Activated effector memory CD4-positive, alpha-beta T cell treated with Interleukin-2 at 50 U/mL for 16 hours (primary cell): ENCODE measurements at regions not wholly inside any gene's neighbourhood (a gene's known extent, or its start where the extent isn't known, plus 50 kb on each side); places are given as distances from the start of the nearest gene placed in this dataset.

ENCODE experiments used
- DNase-seq: peaks from one replicate; pipeline ENCODE4 v3.0.0-alpha.2; 2020

DNA sequence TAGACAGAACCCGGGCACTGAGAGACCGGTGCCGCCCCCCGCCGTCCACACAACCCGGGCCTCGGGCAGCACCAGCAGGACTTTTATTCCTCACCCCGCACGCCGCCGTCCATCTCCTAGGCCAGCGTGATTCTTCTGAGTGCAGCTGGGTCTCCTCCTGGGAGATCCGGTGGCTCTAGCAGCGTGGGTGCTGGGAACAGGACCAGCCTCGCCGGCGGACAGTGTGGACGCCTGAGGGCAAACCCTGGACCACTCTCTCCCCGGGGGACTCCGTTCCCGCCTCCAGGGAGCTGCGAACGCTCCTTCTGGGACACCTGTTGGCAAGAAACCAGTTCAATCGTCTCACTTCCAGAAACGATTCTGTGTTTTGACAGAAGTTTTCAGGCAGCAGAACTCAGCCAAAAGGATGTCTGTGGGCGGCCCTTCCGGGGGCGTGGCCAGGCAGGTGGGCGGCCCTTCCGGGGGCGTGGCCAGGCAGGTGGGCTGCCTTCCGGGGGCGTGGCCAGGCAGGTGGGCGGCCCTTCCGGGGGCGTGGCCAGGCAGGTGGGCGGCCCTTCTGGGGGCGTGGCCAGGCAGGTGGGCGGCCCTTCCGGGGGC is 130.7 kb downstream of the DLL1 start:
- DNase-seq = no peak

DNA sequence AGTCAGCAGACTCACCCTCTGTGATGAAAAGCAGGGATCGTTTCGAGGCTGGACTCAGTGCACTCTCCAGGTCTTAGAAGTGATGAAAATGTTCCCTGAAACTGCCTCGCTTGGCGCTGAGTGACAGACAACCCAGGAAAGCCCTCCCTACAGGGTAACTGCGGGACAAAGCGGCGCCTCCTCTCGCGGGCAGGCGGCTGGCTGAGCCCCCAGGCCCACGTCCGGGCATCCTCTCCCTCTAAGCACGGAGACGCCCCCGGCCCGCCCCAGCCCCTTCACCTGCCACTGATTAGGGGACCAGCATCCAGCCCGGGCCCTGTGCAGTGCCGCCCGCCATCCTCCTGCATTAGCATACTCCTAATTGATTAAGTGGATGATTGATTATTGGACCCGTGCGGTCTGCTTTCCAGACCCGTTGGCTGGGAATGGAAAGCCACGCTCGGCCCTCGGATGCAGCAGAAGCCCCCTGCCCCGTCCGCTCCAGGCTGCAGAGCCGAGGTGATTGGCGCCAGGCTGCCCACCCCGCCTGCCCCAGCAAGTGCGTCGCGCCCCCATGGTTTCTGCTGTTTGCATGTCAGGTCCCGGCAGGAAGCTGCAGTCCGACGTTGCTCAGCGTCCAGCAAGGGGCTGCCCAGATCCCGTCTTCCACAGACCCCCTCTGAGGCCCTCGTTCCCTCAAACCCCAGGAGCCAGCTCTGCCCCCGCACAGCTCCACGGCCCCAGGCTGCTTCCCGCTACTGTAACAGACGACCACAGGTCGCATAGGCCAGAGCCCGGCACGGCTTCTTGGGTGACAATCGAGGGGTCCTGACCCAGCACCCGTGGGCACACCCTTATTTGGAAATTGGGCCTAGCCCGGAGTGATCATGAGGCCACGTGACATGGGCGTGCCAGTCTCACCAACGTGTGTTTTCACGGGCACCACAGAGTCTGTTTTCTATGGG is 131.6 kb downstream of the DLL1 start:
- no peak for DNase-seq

DNA sequence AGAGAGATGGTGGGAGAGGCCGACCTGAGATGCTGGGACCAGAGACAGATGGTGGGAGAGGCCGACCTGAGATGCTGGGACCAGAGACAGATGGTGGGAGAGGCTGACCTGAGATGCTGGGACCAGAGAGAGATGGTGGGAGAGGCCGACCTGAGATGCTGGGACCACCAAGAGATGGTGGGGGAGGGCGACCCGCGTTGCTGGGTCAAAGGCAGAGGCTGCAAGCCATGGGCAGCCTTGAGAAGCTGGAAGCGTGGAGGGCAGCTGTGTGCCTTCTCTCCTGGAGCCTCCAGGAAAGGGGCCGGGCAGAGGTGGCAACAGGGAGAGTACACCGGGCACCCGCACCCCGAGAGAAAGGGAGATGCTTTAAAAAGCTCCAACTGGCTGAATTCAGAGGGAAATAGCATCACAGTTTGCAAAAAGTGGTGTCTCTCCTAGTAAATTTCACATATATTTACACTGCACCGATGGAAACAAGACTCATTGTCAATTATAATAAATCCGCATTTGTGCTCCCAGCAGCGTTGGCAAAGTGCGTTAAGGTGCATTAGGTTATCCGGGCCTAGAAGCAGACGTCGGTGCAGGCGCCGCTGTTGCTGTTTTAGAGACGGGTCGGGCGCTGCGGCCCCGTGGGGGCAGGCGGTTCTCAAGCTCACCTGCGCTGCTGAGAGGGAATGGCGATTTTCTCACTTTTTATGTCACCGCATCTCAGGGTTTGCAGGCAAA is 132.4 kb downstream of the DLL1 start:
- DNase-seq = no peak

DNA sequence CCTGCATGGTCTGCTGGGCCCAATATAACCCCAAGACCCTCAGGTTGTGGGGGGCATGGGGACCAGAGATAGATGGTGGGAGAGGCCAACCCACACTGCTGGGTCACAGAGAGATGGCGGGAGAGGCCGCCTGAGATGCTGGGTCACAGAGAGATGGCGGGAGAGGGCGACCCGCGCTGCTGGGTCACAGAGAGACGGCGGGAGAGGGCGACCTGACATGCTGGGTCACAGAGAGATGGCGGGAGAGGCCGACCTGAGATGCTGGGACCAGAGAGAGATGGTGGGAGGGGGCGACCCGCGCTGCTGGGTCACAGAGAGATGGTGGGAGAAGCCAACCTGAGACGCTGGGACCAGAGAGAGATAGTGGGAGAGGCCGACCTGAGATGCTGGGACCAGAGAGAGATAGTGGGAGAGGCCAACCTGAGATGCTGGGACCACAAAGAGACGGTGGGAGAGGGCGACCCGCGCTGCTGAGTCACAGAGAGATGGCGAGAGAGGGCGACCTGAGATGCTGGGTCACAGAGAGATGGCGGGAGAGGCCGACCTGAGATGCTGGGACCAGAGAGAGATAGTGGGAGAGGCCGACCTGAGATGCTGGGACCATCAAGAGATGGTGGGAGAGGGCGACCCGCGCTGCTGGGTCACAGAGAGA is 133.2 kb downstream of the DLL1 start:
- no peak for DNase-seq

DNA sequence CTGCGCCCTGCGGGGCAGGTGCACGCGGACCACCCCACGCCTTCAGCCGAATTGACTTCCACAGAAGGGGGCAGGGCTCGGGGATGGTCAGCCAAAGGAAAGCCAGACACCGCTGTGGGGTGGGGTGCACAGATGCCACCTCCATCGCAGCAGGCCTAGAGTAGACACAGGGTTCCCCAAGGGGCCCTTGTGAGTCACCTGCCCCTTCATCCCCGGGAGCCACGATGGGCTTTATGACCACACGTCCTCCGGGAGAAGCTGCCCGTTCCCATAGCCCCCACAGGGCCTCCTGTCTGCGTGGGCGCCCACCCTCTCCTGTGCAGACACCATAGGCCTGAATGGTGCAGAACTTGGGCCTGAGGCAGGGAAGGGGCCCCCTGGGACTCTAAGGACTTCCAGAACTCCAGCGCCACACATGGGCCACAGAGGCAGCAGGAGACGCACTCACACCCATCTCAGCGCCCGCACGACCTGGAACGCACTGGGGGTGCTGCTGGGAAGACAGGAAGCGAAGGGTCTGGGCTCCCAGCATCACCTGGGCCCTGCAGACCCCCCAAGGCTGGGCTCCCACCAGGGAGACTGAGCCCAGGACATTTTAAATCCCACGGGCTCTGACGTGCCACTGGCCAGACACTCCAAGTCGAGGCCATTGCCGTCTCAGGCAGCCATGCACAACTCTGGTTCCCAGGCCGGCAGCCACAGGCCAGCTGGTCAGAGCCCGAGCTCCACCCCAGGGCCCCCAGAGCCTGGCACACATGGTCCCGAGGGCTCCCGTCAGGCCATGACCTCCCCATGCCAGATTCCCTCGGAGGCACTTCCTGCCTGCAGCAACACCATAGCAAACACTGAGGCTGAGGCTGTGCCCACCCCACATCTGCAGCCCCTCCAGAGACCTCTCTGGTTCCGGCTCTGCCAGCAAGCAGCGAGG is 134.2 kb downstream of the DLL1 start:
- DNase-seq = no peak

DNA sequence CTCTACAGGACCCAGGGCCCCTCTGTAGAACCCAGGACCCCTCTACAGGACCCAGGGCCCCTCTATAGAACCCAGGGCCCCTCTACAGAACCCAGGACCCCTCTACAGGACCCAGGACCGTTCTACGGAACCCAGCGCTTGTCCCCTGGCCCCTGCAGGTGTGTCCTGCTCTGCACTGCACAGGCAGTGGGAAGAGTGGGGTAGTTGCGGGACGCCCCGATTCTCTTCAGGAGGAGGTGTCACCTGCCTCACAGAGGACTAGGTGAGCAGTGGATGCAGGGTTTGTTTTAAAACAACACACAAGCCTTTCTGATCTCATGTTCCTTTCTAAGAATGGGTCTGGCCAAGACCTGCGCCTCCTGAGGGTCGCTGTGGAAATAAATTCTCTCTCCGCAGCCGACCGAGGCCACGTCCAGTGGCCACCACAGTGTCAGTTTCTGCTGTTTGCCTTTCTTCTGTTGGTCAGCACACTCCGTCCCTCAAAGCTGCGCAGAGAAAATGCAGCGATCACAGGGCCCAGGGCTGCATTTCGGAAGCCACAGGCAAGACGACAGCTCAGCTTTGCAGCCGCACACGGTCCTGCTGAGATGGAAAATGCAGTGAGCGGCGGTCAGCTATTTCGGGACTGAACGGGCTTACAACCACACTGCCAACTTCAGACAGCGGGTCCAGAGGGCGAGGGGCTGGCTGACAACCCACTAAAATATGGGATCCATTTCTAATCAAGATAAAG is 135.2 kb downstream of the DLL1 start:
- DNase-seq = no peak

DNA sequence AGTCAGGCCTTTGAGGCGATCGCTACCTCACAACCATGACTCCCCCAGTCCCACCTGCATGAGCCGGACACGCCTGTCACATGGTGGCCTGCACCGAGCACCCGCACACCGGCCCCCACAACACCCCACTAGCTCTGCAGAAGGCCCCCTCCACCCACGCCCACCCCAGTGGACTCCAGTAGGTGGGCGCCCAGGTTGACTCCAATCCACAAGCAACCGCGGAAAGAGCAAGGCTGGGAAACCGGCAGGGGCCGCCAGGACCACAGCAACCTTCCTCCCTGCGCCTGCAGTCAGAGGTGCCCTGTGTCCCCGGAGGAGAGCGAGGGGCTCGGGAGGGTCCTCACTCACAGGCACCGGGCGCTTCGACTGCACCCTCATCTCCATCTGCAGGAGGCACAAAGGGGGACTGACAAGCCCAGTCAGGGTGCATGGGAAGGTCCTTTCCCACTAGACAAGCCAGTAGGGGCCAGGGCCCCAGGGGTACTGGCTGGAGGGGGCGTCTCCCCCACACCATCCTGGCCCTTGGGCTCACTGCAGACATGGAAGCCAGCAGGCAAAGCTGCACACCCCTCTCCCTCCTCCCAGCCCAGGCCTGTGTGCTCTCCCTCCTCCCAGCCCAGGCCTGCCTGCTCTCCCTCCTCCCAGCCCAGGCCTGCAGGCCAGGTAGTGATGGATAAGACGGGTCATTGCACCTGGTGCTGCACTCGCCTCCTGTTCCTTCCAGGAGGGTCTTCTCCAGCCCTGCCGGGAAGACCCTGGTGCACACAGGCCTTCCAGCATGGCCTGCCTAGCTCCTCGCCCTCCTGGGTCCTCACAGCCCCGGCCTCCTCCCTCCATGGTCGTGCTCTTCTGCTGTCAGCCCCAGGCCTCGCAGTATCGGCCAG is 137.2 kb downstream of the DLL1 start:
- DNase-seq = no peak

DNA sequence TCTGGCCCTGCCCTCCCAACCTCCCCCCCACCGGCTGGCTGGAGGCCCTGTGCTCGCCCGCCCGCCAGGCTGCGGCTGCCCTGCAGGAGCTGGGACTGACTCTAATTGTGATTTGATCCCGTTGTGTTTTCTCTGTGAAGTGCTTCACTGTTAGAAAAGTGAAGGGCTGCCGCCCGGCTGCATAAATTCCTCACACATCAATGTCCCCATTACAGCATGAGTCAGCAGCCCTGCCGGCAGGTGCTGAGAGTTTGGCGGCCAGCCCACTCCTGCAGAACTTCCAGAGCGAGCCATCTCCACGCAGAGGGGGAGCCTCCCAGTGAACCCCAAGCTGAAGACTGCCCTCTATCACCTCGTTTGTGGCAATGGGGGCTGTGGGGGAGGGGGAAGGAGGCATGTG is 137.9 kb downstream of the DLL1 start:
- DNase-seq = no peak

DNA sequence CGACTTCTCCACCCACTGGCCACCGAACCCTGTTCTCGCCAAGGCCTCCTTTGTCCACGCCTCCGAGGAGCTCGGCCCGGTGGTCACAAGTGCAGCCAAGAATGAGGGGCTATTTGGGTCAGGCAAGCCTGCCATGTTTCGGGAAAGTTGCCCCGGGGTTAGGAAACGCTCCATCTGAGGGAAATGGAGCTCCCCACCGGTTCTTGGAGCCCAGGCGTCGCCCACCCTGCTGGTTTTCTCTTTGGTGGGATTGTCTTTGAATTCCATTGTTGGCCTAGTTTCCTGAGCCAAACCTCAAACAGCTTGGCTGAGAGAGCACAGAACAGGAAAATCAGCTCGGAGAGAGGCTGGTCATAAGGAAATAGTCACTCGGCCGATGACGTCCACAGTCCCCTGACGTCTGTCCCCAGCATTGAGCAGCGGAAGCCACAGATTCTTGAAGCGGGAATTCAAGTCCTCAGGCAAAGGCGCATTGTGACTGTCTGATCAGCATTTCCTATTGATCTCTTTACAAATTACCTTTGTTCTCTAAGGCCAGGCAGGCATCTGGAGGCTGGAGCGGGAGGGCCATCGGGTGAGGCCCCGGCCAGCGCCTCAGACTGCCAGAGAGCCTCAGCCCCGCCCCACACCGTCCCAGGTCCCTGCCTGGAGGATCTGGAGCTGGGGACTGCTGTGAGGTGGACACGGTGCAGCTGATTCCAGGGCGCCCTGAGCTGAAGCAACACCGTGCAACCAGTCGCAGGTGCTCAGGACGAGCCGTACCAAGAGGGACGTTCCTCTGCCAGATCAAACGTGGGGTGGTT is 138.6 kb downstream of the DLL1 start:
- no peak for DNase-seq

DNA sequence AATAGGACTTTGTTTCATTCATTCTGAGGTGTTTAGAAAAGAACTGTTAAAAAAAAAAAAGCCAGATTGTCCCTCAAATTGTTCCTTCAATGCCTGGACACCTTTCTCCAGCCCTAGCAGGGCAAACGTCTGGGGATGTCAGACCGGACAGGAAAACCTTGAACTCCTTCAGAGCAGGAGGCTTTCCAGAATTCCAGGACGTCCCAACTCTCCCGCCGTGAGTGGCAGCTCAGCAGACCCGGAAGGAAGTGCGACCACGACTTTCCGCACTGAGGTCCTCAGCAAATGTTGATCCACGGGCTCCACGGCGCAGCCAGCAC is 139.1 kb downstream of the DLL1 start:
- DNase-seq = no peak

DNA sequence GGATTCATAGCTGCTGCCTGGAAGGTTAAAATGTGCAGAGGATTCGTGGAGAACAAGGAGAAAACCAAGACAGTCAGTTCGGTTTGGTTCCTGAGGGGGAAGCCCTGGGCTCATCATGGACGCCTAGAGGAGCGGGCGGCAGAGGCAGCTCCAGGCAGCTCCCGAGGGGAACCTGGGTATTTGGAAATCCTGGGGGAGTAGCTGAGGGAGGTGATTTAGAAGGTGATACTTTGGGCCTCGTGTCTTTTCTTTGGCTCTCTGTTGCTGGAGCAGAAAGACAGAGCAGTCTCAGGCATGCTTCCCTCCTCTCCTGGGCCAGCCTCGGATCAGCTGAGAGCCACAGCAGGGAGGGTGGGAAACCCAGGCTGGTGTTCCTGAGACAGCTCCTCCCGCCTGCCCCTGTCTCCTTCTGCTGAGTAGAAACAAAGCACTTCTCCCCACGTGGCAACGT is 139.5 kb downstream of the DLL1 start:
- no peak for DNase-seq

DNA sequence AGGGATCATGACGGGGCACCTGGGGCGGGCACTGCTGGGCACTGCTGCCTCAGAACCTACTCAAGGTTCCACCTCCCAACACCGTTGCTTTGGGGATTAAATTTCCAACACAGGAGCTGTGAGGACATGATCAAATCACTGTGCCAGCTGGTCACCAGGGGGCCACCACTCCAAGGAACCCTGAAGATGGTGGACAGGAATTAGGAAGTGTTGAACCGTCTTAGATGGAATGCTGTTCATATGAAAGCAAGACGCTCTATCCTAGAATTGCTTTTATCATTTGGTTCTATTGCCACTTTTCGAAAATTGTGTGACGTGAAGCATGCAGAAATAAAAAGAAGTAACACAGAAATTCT is 140.3 kb downstream of the DLL1 start:
- no peak for DNase-seq

DNA sequence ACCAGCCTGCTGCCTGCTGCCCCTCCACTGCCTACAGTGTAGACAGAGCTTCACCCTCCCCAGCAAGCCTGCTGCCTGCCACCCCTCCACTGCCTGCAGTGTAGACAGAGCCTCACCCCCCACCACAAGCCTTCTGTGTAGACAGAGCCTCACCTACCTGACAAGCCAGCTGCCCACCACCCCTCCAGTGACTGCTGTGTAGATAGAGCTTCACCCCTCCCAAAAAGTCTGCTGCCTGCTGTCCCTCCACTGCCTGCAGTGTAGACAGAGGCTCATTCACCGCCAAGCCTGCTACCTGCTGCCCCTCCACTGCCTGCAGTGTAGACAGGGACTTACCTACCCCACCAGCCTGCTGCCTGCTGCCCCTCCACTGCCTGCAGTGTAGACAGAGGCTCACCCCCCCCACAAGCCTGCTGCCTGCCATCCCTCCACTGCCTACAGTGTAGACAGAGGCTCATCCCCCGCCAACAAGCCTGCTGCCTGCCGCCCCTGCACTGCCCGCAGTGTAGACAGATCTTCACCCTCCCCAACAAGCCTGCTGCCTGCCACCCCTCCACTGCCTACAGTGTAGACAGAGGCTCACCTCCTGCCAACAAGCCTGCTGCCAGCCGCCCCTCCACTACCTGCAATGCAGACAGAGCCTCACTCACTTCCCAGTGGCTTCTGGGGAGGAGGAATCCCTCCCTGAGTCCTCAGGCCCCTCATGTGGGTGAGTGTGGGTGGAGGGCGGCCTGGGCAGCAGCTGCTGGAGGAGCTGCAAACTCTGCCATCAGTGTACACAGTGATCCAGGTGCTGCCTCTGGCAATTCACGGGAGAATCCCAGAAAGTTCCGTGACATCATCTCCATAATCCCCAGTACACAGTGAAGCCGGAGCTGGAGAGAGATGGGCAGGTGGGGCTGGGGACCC is 140.9 kb downstream of the DLL1 start:
- DNase-seq = no peak

DNA sequence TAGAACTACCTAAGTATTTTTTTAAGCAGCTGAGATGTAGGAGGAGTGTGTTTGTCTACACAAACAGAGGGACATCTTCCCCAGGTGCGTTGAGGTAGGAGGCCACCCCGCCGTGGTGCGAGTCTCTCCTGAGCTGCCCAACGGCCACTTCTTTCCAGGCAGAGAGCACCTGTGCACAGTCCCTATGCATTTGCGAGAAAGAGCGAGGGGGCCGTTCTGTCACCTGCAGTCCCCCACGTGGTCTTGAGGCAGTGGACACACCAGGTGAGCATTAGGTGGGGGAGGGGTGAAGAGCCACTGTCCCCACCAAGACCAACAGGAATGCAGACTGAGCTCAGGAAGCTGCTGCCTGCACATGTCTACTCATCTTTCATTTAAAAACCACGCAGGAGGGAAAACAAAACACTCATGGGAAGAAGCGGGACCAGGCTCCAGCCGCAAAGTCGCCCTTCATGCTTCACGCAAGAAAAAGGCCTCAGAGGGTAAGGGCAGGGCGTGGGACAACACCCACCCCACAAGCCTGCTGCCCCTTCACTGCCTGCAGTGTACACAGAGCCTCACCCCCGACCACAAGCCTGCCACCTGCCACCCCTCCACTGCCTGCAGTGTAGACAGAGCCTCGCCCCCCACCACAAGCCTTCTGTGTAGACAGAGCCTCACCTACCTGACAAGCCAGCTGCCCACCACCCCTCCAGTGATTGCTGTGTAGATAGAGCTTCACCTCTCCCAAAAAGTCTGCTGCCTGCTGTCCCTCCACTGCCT is 142.0 kb downstream of the DLL1 start:
- no peak for DNase-seq

DNA sequence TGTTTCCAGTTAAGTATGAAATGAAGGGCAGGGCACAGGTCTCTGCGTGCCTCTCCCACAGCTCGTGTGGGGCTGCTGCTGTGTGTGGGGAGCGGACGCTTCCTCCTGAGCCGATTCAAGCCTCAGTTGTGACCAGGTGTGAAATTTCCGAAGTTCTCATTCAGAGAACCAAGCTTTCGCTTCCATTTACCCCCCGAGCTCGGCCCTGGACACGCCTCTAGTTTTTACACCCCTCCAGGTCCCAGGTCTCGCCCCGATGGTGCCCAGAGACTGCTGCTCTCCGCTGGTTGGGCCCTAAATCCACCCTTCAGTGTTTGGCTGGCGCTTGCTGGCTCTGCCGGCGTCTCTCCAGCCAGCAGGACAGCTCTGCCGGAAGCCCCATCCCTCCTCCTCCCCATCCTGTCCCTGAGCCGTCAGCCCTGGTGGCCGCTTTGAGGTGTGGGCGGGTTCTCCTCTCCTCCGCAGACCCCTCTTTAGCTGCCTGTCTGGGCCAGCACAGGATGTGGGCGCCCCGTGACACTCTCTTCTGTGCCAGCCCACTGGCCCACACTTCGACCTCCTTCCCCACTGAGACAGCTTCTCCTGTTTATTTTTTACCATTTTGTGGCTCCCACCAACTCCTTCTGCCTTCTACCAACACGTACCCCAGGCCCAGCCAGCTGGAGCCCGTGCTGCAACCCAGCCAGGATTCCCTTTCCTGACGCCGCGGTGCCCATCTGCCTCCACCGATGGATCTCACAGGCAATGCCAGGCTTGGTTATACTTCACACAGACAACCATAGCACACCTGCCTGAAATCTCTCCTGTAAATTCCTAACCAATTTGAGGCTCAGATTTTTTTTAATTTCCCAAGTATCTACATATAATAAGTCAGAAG is 142.8 kb downstream of the DLL1 start:
- peak; percentile 52 for DNase-seq

DNA sequence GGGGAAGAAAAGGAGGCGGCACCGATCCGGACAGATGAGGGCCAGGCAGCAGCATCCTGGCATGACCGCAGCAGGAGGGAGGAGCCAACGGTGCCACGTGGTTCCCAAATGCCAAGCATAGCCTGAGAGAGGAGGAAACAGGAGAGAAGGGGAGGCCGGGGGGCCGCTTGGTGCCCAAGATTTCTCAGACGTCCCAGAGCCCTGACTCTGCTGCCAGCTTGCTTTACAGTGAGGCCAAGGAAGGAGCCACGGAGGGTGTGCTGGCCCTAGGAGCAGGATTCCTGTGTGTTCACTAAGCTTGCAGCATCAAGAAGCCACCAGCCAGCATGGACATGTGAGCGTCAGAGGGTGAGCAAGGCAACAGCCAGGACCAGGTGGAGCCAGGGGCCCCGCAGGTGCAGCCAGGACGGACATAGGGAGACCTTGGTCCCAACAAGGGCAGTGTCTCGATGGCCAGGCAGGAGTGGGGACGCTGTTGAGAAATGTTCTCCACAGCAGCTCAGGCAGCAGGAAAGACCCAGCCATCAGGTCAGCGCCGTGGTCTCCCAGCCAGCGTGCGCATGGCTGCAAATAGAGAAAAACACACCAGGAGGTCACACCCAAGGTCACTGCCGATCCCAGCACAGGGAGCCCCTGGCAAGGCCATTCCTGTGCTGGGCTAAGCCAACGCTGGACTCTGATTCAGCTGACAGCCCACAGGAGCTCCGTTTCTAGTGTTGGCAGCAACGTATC is 143.7 kb downstream of the DLL1 start:
- no peak for DNase-seq
